ENCODE measurements at regions not wholly inside any gene's neighbourhood (a gene's known extent, or its start where the extent isn't known, plus 50 kb on each side); places are given as distances from the start of the nearest gene placed in this dataset.
A peak's percentile ranks its signal among the peaks of the same experiment; 100 is the strongest.

- FAIRE-seq = no peak
- Mint-ChIP-seq H3K4me1 (ENCODE audit: low read depth, unreplicated experiment) (peaks cover 8% of the 10 kb centered on the region), H3K4me3 (ENCODE audit: unreplicated experiment) (no peak overlapping the region), H3K9me3 (ENCODE audit: unreplicated experiment) (peaks cover 8% of the 10 kb centered on the region), H3K27ac (ENCODE audit: unreplicated experiment) (no peak overlapping the region), H3K27me3 (ENCODE audit: low read depth, unreplicated experiment) (no peaks in the 10 kb centered on the region), H3K36me3 (ENCODE audit: low read depth, unreplicated experiment) (no peaks in the 10 kb centered on the region)
- Histone ChIP-seq H3K79me2 (ENCODE audit: insufficient read depth, low read length) (no peaks in the 10 kb centered on the region), H3K9ac (ENCODE audit: low read length) (no peak overlapping the region), H3K4me3 (ENCODE audit: insufficient read depth, low read depth, low read length) (no peak overlapping the region), H2AFZ (ENCODE audit: low read depth, low read length) (no peak overlapping the region), H3K36me3 (ENCODE audit: insufficient read depth, low read length) (no peaks in the 10 kb centered on the region), H3K27ac (ENCODE audit: low read depth, low read length) (no peak overlapping the region), H4K20me1 (ENCODE audit: insufficient read depth, low read length) (no peaks in the 10 kb centered on the region), H3K27me3 (ENCODE audit: insufficient read depth, low read length) (no peaks in the 10 kb centered on the region), H3K4me2 (ENCODE audit: low read length) (no peak overlapping the region), H3K9me3 (ENCODE audit: insufficient read depth, low read depth, low read length) (no peaks in the 10 kb centered on the region), H3K4me1 (ENCODE audit: insufficient read depth, low read length) (no peaks in the 10 kb centered on the region)
- no peak for DNase-seq (ENCODE audit: low read depth)
- TF ChIP-seq EZH2 (IDR thresholded peaks at IDR 0.05; ENCODE audit: insufficient read depth, low read length) (no peak), CTCF (IDR thresholded peaks at IDR 0.05; ENCODE audit: insufficient read depth, low read depth, low read length) (no peak)
Measured at GRCh38 chr12:30104971-30105370, 321.2 kb upstream of the TMTC1 start.

- Mint-ChIP-seq H3K4me1 (ENCODE audit: low read depth, unreplicated experiment) (peaks cover 8% of the 10 kb centered on the region), H3K27me3 (ENCODE audit: low read depth, unreplicated experiment) (no peaks in the 10 kb centered on the region), H3K9me3 (ENCODE audit: unreplicated experiment) (no peaks in the 10 kb centered on the region), H3K36me3 (ENCODE audit: low read depth, unreplicated experiment) (no peaks in the 10 kb centered on the region), H3K4me3 (ENCODE audit: unreplicated experiment) (no peak overlapping the region), H3K27ac (ENCODE audit: unreplicated experiment) (no peak overlapping the region)
- no peaks in the 10 kb centered on the region for H3K4me1 ChIP-seq (ENCODE audit: insufficient read depth, low read length)
- H2AFZ ChIP-seq (ENCODE audit: low read depth, low read length) = no peak overlapping the region
- H3K27ac ChIP-seq (ENCODE audit: low read depth, low read length) = no peak overlapping the region
- H3K27me3 ChIP-seq (ENCODE audit: insufficient read depth, low read length) = no peaks in the 10 kb centered on the region
- H3K79me2 ChIP-seq (ENCODE audit: insufficient read depth, low read length) = no peaks in the 10 kb centered on the region
- DNase-seq (ENCODE audit: low read depth) = peak; percentile 81
- no peaks in the 10 kb centered on the region for H3K36me3 ChIP-seq (ENCODE audit: insufficient read depth, low read length)
- no peak for FAIRE-seq
- H4K20me1 ChIP-seq (ENCODE audit: insufficient read depth, low read length) = no peaks in the 10 kb centered on the region
- H3K4me2 ChIP-seq (ENCODE audit: low read length) = no peak overlapping the region
- TF ChIP-seq CTCF (IDR thresholded peaks at IDR 0.05; ENCODE audit: insufficient read depth, low read depth, low read length) (no peak), EZH2 (IDR thresholded peaks at IDR 0.05; ENCODE audit: insufficient read depth, low read length) (no peak)
- no peaks in the 10 kb centered on the region for H3K9me3 ChIP-seq (ENCODE audit: insufficient read depth, low read depth, low read length)
- H3K4me3 ChIP-seq (ENCODE audit: insufficient read depth, low read depth, low read length) = no peak overlapping the region
- no peak overlapping the region for H3K9ac ChIP-seq (ENCODE audit: low read length)
Measured at GRCh38 chr12:30100741-30101140, 317.0 kb upstream of the TMTC1 start.

GRCh38 chr12:30098677-30099076 lies 314.9 kb upstream of the TMTC1 start:
- DNase-seq (ENCODE audit: low read depth) (no peak), FAIRE-seq (no peak)
- Histone ChIP-seq H3K4me3 (ENCODE audit: insufficient read depth, low read depth, low read length) (no peak overlapping the region), H3K79me2 (ENCODE audit: insufficient read depth, low read length) (no peaks in the 10 kb centered on the region), H3K9ac (ENCODE audit: low read length) (no peak overlapping the region), H3K27ac (ENCODE audit: low read depth, low read length) (no peak overlapping the region), H2AFZ (ENCODE audit: low read depth, low read length) (no peak overlapping the region), H3K36me3 (ENCODE audit: insufficient read depth, low read length) (no peaks in the 10 kb centered on the region), H3K9me3 (ENCODE audit: insufficient read depth, low read depth, low read length) (no peaks in the 10 kb centered on the region), H3K27me3 (ENCODE audit: insufficient read depth, low read length) (no peaks in the 10 kb centered on the region), H3K4me1 (ENCODE audit: insufficient read depth, low read length) (no peaks in the 10 kb centered on the region), H4K20me1 (ENCODE audit: insufficient read depth, low read length) (no peaks in the 10 kb centered on the region), H3K4me2 (ENCODE audit: low read length) (no peak overlapping the region)
- Mint-ChIP-seq H3K27me3 (ENCODE audit: low read depth, unreplicated experiment) (no peaks in the 10 kb centered on the region), H3K4me3 (ENCODE audit: unreplicated experiment) (no peak overlapping the region), H3K27ac (ENCODE audit: unreplicated experiment) (no peak overlapping the region), H3K9me3 (ENCODE audit: unreplicated experiment) (no peaks in the 10 kb centered on the region), H3K4me1 (ENCODE audit: low read depth, unreplicated experiment) (peaks cover 8% of the 10 kb centered on the region), H3K36me3 (ENCODE audit: low read depth, unreplicated experiment) (no peaks in the 10 kb centered on the region)
- TF ChIP-seq CTCF (IDR thresholded peaks at IDR 0.05; ENCODE audit: insufficient read depth, low read depth, low read length) (no peak), EZH2 (IDR thresholded peaks at IDR 0.05; ENCODE audit: insufficient read depth, low read length) (no peak)
